Stomach smooth muscle (tissue), 2 donors: ENCODE measurements at regions not wholly inside any gene's neighbourhood (a gene's known extent, or its start where the extent isn't known, plus 50 kb on each side); places are given as distances from the start of the nearest gene placed in this dataset.
"Not testable (repeated sequence)": the region's sequence is repeated elsewhere in the genome, so short reads cannot be mapped to it uniquely, and the experiment has no call there.

ENCODE experiments used
- H3K27ac ChIP-seq: one replicate; pipeline ENCODE4 v1.7.0; 2013; ENCODE audit warnings: mild to moderate bottlenecking, low read length, inconsistent platforms
- H3K27me3 ChIP-seq, 2 donors: one replicate each; pipeline ENCODE4 v1.7.0; 2013; ENCODE audit warnings: low read length in 2 of 2; ENCODE audit not compliant: insufficient read depth in 2 of 2, control insufficient read depth in 1 of 2
- H3K36me3 ChIP-seq, 2 donors: one replicate each; pipeline ENCODE4 v1.7.0; 2013; ENCODE audit warnings: low read length in 2 of 2; ENCODE audit not compliant: control insufficient read depth in 2 of 2, insufficient read depth in 2 of 2
- H3K4me1 ChIP-seq: one replicate; pipeline ENCODE4 v1.7.0; 2013; ENCODE audit warnings: low read length; ENCODE audit not compliant: control insufficient read depth, insufficient read depth
- H3K4me3 ChIP-seq, 2 donors: one replicate each; pipeline ENCODE4 v1.7.0; 2013; ENCODE audit warnings: low read length in 2 of 2
- H3K9ac ChIP-seq, 2 donors: one replicate each; pipeline ENCODE4 v1.7.0; 2013; ENCODE audit warnings: low read length in 2 of 2, mild to moderate bottlenecking in 1 of 2
- H3K9me3 ChIP-seq, 2 donors: one replicate each; pipeline ENCODE4 v1.7.0; 2013; ENCODE audit warnings: low read length in 2 of 2; ENCODE audit not compliant: control insufficient read depth in 2 of 2
- donor health status: healthy.
- donor health status: Pancreatic carcinoma.

DNA sequence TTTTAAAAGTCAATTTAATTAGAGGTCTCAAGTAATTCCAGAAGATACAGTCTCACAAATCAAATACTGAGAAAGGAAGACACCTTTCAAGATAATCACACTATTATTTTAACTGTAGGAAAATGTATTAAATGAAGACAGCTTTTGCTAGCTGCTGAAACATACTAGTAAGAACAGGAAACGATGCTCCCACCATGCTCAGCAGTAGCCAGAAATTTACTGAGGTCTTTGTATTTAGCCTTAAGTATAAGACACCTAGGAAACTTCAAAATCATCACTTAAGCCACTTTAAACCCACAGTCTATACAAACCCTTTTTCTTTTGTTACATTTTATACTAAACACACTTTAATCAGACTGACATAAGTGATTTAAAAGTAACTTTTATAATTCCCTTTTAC lies 72.7 kb upstream of the NPIPB12 start:
- not testable (repeated sequence) for H3K27me3 ChIP-seq, H3K4me1 ChIP-seq, H3K9ac ChIP-seq, H3K4me3 ChIP-seq, H3K27ac ChIP-seq, H3K36me3 ChIP-seq, H3K9me3 ChIP-seq

DNA sequence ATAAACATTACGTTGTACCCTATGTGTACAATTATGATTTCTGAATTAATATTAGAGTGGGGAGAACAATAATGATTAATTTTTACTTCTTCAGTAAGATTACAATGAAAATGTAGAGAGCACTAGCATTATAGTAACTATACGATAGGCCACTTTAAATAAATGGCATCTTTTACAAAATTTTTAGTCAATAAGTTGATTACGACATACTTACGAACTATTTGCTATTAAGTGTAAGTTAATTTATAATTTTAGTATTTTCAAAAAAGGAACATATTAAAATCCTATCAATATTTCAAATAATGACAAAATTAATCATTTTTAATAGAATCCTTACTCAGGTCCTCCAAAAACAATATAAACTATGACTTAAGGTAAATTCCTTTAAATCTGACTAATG lies 75.6 kb upstream of the NPIPB12 start:
- not testable (repeated sequence) for H3K4me3 ChIP-seq, H3K9me3 ChIP-seq, H3K27me3 ChIP-seq, H3K27ac ChIP-seq, H3K36me3 ChIP-seq, H3K9ac ChIP-seq, H3K4me1 ChIP-seq

DNA sequence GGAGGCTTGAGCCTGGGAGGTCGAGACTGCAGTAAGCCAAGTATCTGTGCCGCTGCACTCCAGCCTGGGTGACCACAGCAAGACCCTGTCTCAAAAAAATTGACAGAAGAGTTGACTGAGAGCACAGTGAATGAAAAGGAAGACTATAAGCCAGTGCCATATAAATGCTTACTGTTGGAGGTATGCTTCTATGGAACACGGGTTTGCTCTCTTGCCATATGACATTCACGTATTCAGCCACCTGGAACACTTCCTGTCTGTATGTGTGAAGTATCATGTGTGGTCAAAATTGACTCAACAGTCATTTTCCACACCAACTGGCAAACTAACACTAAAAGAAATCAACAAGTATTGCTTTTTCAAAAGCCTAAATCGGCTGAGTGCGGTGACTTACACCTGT lies 71.1 kb upstream of the SPN start:
- not testable (repeated sequence) for H3K36me3 ChIP-seq, H3K9ac ChIP-seq, H3K4me3 ChIP-seq, H3K27ac ChIP-seq, H3K27me3 ChIP-seq, H3K9me3 ChIP-seq, H3K4me1 ChIP-seq

DNA sequence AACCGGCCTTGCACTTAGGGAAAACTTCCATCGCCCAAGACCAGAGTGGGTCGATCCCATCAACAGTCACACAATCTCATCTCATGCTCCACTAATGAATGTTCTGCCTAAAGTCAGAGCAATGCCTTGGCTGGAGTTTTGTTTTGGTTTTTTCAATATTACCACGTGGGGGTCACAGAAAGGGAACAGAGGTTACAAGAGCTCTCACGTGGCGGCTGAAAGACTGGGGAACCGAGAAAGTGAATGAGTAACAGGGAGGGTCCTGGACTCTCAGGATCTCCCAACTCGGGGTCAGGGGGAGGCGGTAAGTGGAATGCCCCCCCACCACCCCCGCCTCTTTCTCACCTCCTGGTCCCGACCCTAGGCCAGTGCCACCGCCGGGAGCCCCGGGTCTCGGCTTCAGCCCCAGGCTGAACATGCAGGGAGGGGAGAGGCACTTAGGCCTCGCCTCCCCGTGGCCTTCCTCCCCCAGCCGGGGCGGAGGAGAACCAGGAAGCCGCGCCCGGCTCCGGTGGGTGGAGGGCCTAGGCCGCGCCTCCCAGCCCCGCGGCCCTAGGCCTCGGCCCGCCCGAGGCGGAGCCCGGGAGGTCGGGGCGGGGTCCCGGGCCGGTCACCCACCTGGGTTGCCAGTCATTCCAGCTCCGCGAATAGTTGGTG lies 68.7 kb upstream of the SPN start:
- H3K4me3 ChIP-seq = peak overlapping the region in 1 of 2 donors; percentile 54
- H3K36me3 ChIP-seq, H3K9me3 ChIP-seq, H3K4me1 ChIP-seq, H3K27me3 ChIP-seq, H3K9ac ChIP-seq: not testable (repeated sequence)
- peak overlapping the region; percentile 46 for H3K27ac ChIP-seq

DNA sequence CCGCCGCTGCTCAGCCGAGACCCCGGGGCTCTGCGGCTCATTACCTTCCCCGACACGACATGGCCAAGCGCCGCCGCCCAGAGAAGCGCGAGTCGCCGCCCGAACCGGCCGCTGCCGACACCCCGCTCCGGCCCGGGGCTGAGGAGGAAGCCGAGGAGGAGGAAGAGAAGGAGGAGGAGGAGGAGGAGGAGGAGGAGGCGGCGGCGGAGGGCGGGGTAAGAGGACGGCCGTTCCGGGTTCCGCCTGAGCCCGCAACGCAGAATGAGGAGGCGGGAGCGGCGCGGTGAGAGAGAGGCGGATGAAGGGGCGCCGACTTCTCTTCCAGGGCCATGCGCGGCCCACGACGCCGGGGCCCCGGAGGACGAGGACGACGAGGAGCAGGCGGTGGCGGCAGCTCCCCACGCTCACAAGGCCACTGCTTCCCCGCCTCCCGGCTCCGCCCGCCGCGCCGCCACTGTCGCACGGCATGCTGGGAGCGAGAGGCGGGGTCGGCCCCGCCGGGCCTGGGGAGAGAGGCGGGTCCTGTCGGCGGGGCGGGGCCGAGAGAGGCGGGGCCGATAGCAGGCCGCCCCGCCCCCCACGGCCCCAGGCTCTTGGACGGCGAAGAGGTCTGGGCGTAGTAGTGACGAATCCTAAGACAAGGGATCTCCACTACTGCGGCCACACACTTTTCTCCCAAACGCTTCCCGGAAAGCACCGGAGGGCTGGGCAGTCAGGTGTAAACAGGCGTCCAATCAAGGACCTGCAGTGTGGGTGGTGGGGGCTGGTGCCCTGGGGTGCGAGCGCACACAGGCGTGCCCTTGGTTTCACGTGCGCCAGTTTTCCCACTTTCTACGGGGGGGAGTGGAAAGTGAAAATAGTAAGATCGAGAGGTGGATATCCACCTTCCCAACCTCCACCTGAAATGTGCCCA lies 67.9 kb upstream of the SPN start:
- H3K9me3 ChIP-seq, H3K4me1 ChIP-seq, H3K27me3 ChIP-seq, H3K36me3 ChIP-seq: not testable (repeated sequence)
- peak overlapping the region; percentile 62 to 63 for H3K9ac ChIP-seq
- H3K4me3 ChIP-seq = peak overlapping the region; percentile 67 to 77
- H3K27ac ChIP-seq = peak overlapping the region; percentile 46

DNA sequence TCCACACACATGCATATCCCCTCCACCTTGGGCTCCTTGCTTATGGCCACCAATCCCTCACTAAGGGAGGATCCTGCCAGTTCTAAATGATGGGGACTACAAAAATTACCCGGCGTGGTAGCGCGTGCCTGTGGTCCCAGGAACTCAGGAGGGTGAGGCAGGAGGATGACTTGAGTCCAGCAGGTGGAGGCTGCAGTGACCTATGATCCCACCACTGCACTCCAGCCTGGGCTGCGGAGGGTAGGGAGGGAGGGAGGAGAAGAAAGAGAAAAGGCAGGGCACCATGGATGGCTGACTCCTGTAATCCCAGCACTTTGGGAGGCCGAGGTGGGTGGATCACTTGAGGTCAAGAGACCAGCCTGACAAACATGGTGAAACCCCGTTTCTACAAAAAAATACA lies 66.0 kb upstream of the SPN start:
- not testable (repeated sequence) for H3K27me3 ChIP-seq, H3K4me3 ChIP-seq, H3K9me3 ChIP-seq, H3K36me3 ChIP-seq, H3K27ac ChIP-seq, H3K9ac ChIP-seq, H3K4me1 ChIP-seq

DNA sequence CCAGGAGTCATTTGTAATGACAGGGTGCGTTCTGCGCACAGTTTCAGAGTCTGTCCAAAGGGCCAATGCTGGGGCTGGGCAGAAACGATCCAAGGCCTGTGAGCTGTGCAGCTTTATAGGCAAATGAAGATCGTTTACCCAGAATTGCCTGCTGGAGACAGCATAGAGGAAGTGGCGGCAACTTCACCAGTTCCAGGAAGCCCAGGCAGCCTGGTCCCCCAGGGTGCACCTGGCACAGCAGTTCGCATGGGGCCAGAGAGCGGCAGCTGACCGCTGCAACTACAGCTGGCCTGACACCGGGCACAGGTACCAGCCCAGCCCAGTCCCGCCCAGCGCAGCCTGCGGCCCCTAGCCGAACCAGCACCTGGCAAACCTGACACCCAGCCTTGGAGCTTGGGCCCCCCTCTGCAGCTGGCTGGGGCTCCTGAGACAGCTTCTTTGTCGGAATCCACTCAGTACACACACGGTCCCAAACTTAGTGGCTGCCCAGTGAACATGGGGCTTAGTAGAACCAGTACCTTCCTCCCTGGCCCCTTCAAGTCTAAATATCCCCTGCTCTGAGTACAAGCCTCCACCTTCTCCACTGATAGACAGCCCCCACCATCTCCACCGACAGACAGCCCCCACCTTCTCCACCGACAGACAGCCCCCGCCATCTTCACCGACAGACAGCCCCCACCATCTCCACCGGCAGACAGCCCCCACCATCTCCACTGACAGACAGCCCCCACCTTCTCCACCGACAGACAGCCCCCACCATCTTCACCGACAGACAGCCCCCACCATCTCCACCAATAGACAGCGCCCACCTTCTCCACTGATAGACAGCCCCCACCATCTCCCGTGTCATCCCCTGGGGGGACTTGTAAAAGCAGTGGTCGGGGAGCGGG lies 62.7 kb upstream of the SPN start:
- H3K4me3 ChIP-seq, H3K27ac ChIP-seq, H3K9ac ChIP-seq: not testable (repeated sequence)

DNA sequence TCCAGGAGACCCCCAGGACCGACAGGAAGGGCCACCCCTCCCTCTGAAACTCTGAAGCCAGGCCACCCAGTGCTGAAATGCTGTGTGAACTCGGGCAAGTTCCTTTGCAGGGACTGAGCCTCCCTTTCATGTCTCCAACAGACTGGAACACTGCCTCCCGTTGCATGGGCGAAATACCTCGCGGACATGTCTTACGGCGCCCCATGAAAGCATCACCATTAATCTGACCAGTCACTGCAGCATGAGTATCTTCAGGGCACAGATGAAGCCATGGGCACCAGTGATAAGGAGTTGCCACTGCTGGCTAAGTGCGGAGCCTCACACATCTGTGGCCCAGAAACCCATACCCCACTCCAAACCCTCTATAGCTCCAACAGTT lies 60.8 kb upstream of the SPN start:
- H3K27me3 ChIP-seq, H3K27ac ChIP-seq, H3K4me3 ChIP-seq, H3K9ac ChIP-seq, H3K9me3 ChIP-seq, H3K36me3 ChIP-seq: not testable (repeated sequence)
- peaks cover 37% of the 10 kb centered on the region for H3K4me1 ChIP-seq

More for the DNA sequence above, 62.7 kb upstream of the SPN start:
- not testable (repeated sequence) for H3K36me3 ChIP-seq, H3K27me3 ChIP-seq, H3K9me3 ChIP-seq
- peaks cover 25% of the 10 kb centered on the region for H3K4me1 ChIP-seq

DNA sequence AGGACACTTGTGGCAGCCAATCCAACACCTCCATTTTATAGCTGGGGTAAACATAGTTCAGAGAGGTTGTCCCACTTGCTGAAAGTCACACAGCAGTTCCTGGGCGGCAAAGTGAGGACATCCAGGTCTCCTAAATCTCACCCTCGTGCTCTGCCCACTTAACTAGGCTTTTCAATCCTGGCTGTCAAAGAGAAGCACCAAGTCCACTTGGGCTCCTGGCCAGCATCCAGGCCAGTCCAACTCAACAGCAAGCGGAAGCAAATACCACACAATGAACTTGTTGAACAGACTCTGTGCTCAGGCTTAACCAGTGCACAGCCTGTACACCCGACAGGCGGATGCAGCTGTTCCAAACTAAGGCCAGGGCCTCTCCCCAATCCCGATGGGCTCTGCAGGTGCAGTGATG lies 60.4 kb upstream of the SPN start:
- H3K4me1 ChIP-seq = peaks cover 41% of the 10 kb centered on the region
- not testable (repeated sequence) for H3K27ac ChIP-seq, H3K4me3 ChIP-seq, H3K36me3 ChIP-seq, H3K27me3 ChIP-seq, H3K9ac ChIP-seq, H3K9me3 ChIP-seq

DNA sequence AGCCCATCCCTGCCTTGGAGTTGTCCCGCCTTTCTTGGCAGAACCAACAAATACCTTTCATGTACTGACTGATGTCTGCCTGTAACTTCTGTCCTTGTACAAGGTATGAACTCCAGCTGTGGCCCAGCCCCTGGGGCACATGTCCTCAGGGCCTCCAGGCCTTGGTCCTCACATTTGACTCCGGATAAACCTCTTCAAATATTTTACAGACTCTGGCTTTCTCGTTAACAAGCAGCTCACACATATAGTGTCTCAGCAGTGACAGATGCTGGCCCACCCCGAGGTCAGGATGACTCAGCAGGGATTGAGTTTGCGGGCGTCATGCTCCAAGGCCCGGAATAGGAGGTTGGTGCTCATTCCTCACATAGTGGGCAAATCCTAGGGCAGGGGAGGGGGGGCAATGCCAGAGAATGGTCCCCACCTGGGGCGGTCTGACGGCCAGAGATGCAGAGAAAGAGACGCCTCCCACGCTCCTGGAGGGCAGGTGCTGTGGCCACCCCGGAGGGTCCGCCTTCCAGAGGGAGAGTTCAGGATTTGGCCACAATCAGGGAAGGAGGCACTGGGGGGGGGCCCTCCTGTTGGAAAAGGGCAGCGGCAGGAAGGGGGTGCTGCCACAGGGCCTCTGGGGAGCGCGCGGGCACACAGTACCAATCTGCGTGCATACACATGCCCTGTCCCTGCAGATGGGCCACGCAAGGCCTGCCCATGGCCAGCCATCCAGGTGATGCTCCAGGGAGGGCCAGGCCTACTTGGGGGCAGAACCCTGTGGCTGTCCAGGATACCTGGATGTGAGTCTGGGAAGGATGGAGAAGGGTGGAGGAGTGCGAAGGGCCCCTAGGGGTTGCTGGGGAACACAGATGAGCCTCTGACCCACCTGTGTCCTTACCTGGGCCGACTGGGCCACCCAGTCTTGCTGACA lies 58.2 kb upstream of the SPN start:
- not testable (repeated sequence) for H3K9me3 ChIP-seq, H3K36me3 ChIP-seq, H3K4me3 ChIP-seq, H3K9ac ChIP-seq, H3K27me3 ChIP-seq
- Histone ChIP-seq H3K27ac (peak overlapping the region; percentile 55), H3K4me1 (peaks cover 41% of the 10 kb centered on the region)
